ENCODE measurements at regions not wholly inside any gene's neighbourhood (a gene's known extent, or its start where the extent isn't known, plus 50 kb on each side); places are given as distances from the start of the nearest gene placed in this dataset.

DNA sequence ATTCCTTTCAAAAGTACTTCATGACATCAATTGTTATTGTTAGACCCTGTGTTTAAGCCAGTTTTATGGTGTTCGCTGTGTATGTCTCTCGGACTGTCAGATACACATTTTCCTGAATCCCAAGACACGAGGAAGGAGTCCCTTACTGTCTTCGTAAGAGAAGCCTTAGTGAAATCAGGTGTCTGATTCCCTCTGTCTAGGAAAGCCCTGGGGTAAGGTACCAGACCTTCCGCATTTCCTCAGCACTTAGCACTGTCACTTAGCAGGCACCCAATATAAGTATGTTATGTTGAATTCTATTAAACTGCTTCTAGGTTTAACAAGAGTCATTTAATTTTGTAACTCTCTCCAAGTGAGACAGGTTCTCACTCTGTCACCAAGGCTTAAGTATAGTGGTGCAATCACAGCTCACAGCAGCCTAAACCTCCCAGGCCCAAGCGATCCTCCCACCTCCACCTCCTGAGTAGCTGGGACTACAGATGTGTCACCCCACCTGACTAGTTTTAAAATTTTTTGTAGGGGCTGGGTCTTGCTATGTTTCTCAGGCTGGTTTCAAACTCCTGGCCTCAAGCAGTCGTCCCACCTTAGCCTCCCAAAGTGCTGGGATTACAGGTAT is 111.0 kb downstream of the BBS10 start:
- 90% methylated on average over 2 of the region's 7 CpGs; no CpG with 5 or more reads in 1 of the 2 experiments for WGBS, 2 experiments (ENCODE audit: extremely low coverage in 2 of 2, insufficient read length in 1 of 2)
- Histone ChIP-seq H3K79me1 (ENCODE audit: low read depth in 1 of 2, low read length in 2 of 2) (no peaks in the 10 kb centered on the region), H3K9ac (ENCODE audit: low read depth, low read length) (no peak overlapping the region), H3K36me3 (ENCODE audit: control insufficient read depth, insufficient read depth, low read length) (no peaks in the 10 kb centered on the region), H2AK9ac (replicated peaks; ENCODE audit: low read depth, low read length, poor library complexity) (no peak overlapping the region), H4K91ac (ENCODE audit: insufficient read depth, low read depth, low read length) (no peak overlapping the region), H4K5ac (ENCODE audit: low read depth, low read length) (no peak overlapping the region), H3K4me3 (ENCODE audit: insufficient read depth, low read depth, low read length) (no peak overlapping the region), H3K4me2 (ENCODE audit: low read depth, low read length) (no peak overlapping the region), H3K4ac (ENCODE audit: low read depth, low read length) (peak overlapping the region; percentile 54), H4K20me1 (ENCODE audit: insufficient read depth, low read length) (no peaks in the 10 kb centered on the region), H3K9me1 (ENCODE audit: insufficient read depth, low read length) (peaks cover 8% of the 10 kb centered on the region), H2BK15ac (ENCODE audit: low read depth, low read length) (peak overlapping the region; percentile 11; the same call in 1 of the 3 replicates), H2BK20ac (ENCODE audit: low read depth, low read length) (peak overlapping the region; percentile 61), H2AK5ac (ENCODE audit: low read depth, low read length) (peak overlapping the region; percentile 37; the same call in 1 of the 2 replicates), H3K9me3 (ENCODE audit: control insufficient read depth, insufficient read depth, low read length) (peaks cover 3% of the 10 kb centered on the region; the same call in 1 of the 2 replicates), H3K18ac (ENCODE audit: low read depth, low read length) (no peak overlapping the region; the same call in 1 of the 2 replicates), H2AFZ (replicated peaks; ENCODE audit: low read length, poor library complexity) (no peak overlapping the region), H4K8ac (ENCODE audit: low read depth in 2 of 2, low read length in 2 of 2) (no peak overlapping the region), H3K23ac (ENCODE audit: low read depth, low read length) (peak overlapping the region; percentile 38; the same call in 1 of the 2 replicates), H3K4me1 (ENCODE audit: control insufficient read depth, insufficient read depth, low read length) (no peaks in the 10 kb centered on the region; the same call in 1 of the 2 replicates), H3K14ac (replicated peaks; ENCODE audit: low read depth, low read length) (peak overlapping the region; percentile 85), H3K27me3 (ENCODE audit: control insufficient read depth, insufficient read depth, low read length) (no peaks in the 10 kb centered on the region), H3K56ac (ENCODE audit: extremely low read depth, insufficient read depth, low read length) (no peak overlapping the region), H2BK120ac (ENCODE audit: low read depth, low read length) (peak overlapping the region; percentile 42; the same call in 1 of the 2 replicates), H3K27ac (ENCODE audit: insufficient read depth, low read length) (no peak overlapping the region), H2BK5ac (ENCODE audit: low read depth, low read length, poor library complexity, severe bottlenecking) (no peak overlapping the region)
- no peak for DNase-seq
- in situ Hi-C loops (cut with MboI; ENCODE audit: low sequenced_read_pairs) = no loop called here
- CTCF ChIA-PET = interaction anchor here (1.1 kb wide), 1 partner anchor 11 kb away, joined by 3 read pairs; no protein-coding TSS in a partner anchor
- intact Hi-C loops (cut with micrococcal nuclease) = no loop called here
- ATAC-seq (ENCODE audit: low read depth) = no peak
- BruUV-seq (replicated peaks) = no TSS peak
- POLR2A ChIA-PET (ENCODE audit: unreplicated experiment) = no interaction called here
- TF ChIP-seq, protein P1, sequence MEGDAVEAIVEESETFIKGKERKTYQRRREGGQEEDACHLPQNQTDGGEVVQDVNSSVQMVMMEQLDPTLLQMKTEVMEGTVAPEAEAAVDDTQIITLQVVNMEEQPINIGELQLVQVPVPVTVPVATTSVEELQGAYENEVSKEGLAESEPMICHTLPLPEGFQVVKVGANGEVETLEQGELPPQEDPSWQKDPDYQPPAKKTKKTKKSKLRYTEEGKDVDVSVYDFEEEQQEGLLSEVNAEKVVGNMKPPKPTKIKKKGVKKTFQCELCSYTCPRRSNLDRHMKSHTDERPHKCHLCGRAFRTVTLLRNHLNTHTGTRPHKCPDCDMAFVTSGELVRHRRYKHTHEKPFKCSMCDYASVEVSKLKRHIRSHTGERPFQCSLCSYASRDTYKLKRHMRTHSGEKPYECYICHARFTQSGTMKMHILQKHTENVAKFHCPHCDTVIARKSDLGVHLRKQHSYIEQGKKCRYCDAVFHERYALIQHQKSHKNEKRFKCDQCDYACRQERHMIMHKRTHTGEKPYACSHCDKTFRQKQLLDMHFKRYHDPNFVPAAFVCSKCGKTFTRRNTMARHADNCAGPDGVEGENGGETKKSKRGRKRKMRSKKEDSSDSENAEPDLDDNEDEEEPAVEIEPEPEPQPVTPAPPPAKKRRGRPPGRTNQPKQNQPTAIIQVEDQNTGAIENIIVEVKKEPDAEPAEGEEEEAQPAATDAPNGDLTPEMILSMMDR (conservative IDR thresholded peaks at IDR 0.05; ENCODE audit: low read depth, low read length) = no peak
- no peak for TF ChIP-seq BHLHE40 (IDR thresholded peaks at IDR 0.05; ENCODE audit: low read depth, low read length)
- no peak for TF ChIP-seq CEBPB (IDR thresholded peaks at IDR 0.05; ENCODE audit: low read depth, low read length)
- TF ChIP-seq RFX5 (IDR thresholded peaks at IDR 0.05; ENCODE audit: low read depth, low read length) = no peak
- no peak for TF ChIP-seq MXI1 (IDR thresholded peaks at IDR 0.05; ENCODE audit: borderline replicate concordance, low read depth, low read length)
- TF ChIP-seq, protein P2, sequence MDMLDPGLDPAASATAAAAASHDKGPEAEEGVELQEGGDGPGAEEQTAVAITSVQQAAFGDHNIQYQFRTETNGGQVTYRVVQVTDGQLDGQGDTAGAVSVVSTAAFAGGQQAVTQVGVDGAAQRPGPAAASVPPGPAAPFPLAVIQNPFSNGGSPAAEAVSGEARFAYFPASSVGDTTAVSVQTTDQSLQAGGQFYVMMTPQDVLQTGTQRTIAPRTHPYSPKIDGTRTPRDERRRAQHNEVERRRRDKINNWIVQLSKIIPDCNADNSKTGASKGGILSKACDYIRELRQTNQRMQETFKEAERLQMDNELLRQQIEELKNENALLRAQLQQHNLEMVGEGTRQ (IDR thresholded peaks at IDR 0.05; ENCODE audit: low read depth, low read length) = no peak
- no peak for TF ChIP-seq POLR2A (IDR thresholded peaks at IDR 0.05; ENCODE audit: low read depth, low read length)
- dilution Hi-C loops (cut with HindIII; ENCODE audit: low sequenced_read_pairs, unreplicated experiment) = no loop called here
